ENCODE measurements at regions not wholly inside any gene's neighbourhood (a gene's known extent, or its start where the extent isn't known, plus 50 kb on each side); places are given as distances from the start of the nearest gene placed in this dataset.

GRCh38 chr12:115648463-115648862, 629.0 kb downstream of the MED13L start:
- no peak overlapping the region for H2AFZ ChIP-seq (ENCODE audit: low read depth, low read length)
- no peak overlapping the region for H3K4me2 ChIP-seq (ENCODE audit: low read length)
- H4K20me1 ChIP-seq (ENCODE audit: insufficient read depth), result no peaks in the 10 kb centered on the region
- H3K27ac ChIP-seq (ENCODE audit: low read length), result no peak overlapping the region
- no peak overlapping the region for H3K9ac ChIP-seq (ENCODE audit: low read length)
- no peak overlapping the region for H3K4me3 ChIP-seq (ENCODE audit: low read length)
- no peaks in the 10 kb centered on the region for H3K36me3 ChIP-seq (ENCODE audit: insufficient read depth, low read length)
- TF ChIP-seq EZH2 (IDR thresholded peaks at IDR 0.05; ENCODE audit: borderline replicate concordance, insufficient read depth, low read length, poor library complexity, severe bottlenecking) (no peak), RAD21 (conservative IDR thresholded peaks at IDR 0.05) (no peak), TAF1 (IDR thresholded peaks at IDR 0.05; ENCODE audit: low read depth) (no peak), POLR2AphosphoS5 (IDR thresholded peaks at IDR 0.05) (no peak), REST (IDR thresholded peaks at IDR 0.05; ENCODE audit: borderline replicate concordance) (no peak), CTCF (IDR thresholded peaks at IDR 0.05; ENCODE audit: poor library complexity, severe bottlenecking) (no peak), SMC3 (conservative IDR thresholded peaks at IDR 0.05; ENCODE audit: poor library complexity) (no peak), MXI1 (conservative IDR thresholded peaks at IDR 0.05; ENCODE audit: poor library complexity, severe bottlenecking) (no peak), EP300 (conservative IDR thresholded peaks at IDR 0.05; ENCODE audit: poor library complexity, severe bottlenecking) (no peak)
- H3K27me3 ChIP-seq (ENCODE audit: insufficient read depth, low read depth, low read length), result no peaks in the 10 kb centered on the region
- H3K79me2 ChIP-seq (replicated peaks; ENCODE audit: insufficient read depth, low read length), result no peaks in the 10 kb centered on the region
- H3K9me2 ChIP-seq (ENCODE audit: insufficient read depth, low read length), result no peaks in the 10 kb centered on the region
- H3F3A ChIP-seq (ENCODE audit: insufficient read depth, low read length, poor library complexity, severe bottlenecking), result no peaks in the 10 kb centered on the region
- H3K9me3 ChIP-seq (ENCODE audit: low read length), result no peaks in the 10 kb centered on the region

- no peak overlapping the region for H3K9ac ChIP-seq (ENCODE audit: low read length)
- H2AFZ ChIP-seq (ENCODE audit: low read depth, low read length), result no peak overlapping the region
- no peaks in the 10 kb centered on the region for H3K79me2 ChIP-seq (replicated peaks; ENCODE audit: insufficient read depth, low read length)
- H3K27ac ChIP-seq (ENCODE audit: low read length), result no peak overlapping the region
- H3K4me2 ChIP-seq (ENCODE audit: low read length), result no peak overlapping the region
- H3K9me3 ChIP-seq (ENCODE audit: low read length), result no peaks in the 10 kb centered on the region
- no peak for TF ChIP-seq EZH2 (IDR thresholded peaks at IDR 0.05; ENCODE audit: borderline replicate concordance, insufficient read depth, low read length, poor library complexity, severe bottlenecking)
- no peak for TF ChIP-seq RAD21 (conservative IDR thresholded peaks at IDR 0.05)
- no peak for TF ChIP-seq EP300 (conservative IDR thresholded peaks at IDR 0.05; ENCODE audit: poor library complexity, severe bottlenecking)
- TF ChIP-seq CTCF (IDR thresholded peaks at IDR 0.05; ENCODE audit: poor library complexity, severe bottlenecking), result no peak
- TF ChIP-seq MXI1 (conservative IDR thresholded peaks at IDR 0.05; ENCODE audit: poor library complexity, severe bottlenecking), result no peak
- no peak for TF ChIP-seq TAF1 (IDR thresholded peaks at IDR 0.05; ENCODE audit: low read depth)
- no peaks in the 10 kb centered on the region for H3F3A ChIP-seq (ENCODE audit: insufficient read depth, low read length, poor library complexity, severe bottlenecking)
- no peaks in the 10 kb centered on the region for H4K20me1 ChIP-seq (ENCODE audit: insufficient read depth)
- H3K27me3 ChIP-seq (ENCODE audit: insufficient read depth, low read depth, low read length), result no peaks in the 10 kb centered on the region
- H3K36me3 ChIP-seq (ENCODE audit: insufficient read depth, low read length), result no peaks in the 10 kb centered on the region
- no peaks in the 10 kb centered on the region for H3K9me2 ChIP-seq (ENCODE audit: insufficient read depth, low read length)
- no peak overlapping the region for H3K4me3 ChIP-seq (ENCODE audit: low read length)
Observed at GRCh38 chr12:115646210-115646609, 631.3 kb downstream of the MED13L start.
